Mesendoderm (in vitro differentiated cells): ENCODE measurements at regions not wholly inside any gene's neighbourhood (a gene's known extent, or its start where the extent isn't known, plus 50 kb on each side); places are given as distances from the start of the nearest gene placed in this dataset.

Experiments used
- DNase-seq: peaks from one replicate; pipeline ENCODE4 v3.0.0; 2013
- H2AK5ac ChIP-seq: 2 replicates; pipeline ENCODE4 v1.6.1; 2013; ENCODE audit warnings: low read length, inconsistent platforms
- H2BK120ac ChIP-seq: 2 replicates; pipeline ENCODE4 v1.6.1; 2013; ENCODE audit warnings: low read depth, mild to moderate bottlenecking, low read length, moderate library complexity, mixed read lengths
- H2BK15ac ChIP-seq: replicated peaks from 2 replicates; pipeline ENCODE4 v1.6.1; 2013; ENCODE audit warnings: low read depth, mild to moderate bottlenecking, moderate library complexity
- H2BK5ac ChIP-seq: 2 replicates; pipeline ENCODE4 v1.6.1; 2013; ENCODE audit warnings: low read length, inconsistent platforms
- H3K18ac ChIP-seq: 2 replicates; pipeline ENCODE4 v1.6.1; 2013; ENCODE audit warnings: mild to moderate bottlenecking, low read length, mixed read lengths
- H3K23ac ChIP-seq: one replicate; pipeline ENCODE4 v1.6.1; 2013; ENCODE audit warnings: low read length
- H3K27ac ChIP-seq: 2 replicates; pipeline ENCODE4 v1.5.1; 2013; ENCODE audit warnings: low read depth, mild to moderate bottlenecking, inconsistent platforms, low read length, moderate library complexity
- H3K27me3 ChIP-seq: 2 replicates; pipeline ENCODE4 v1.6.1; 2013; ENCODE audit warnings: low read length, control low read depth, mild to moderate bottlenecking, inconsistent platforms; ENCODE audit not compliant: insufficient read depth, poor library complexity
- H3K36me3 ChIP-seq: 2 replicates; pipeline ENCODE4 v1.6.1; 2013; ENCODE audit warnings: low read length, inconsistent platforms; ENCODE audit not compliant: control insufficient read depth, insufficient read depth
- H3K4ac ChIP-seq: one replicate; pipeline ENCODE4 v1.6.1; 2013; ENCODE audit warnings: low read depth, mild to moderate bottlenecking, low read length, moderate library complexity
- H3K4me1 ChIP-seq: 2 replicates; pipeline ENCODE4 v1.6.1; 2013; ENCODE audit warnings: low read depth, low read length, inconsistent platforms; ENCODE audit not compliant: control insufficient read depth
- H3K4me2 ChIP-seq: 2 replicates; pipeline ENCODE4 v1.6.1; 2013; ENCODE audit warnings: low read length
- H3K4me3 ChIP-seq: 2 replicates; pipeline ENCODE4 v1.5.1; 2013; ENCODE audit warnings: mild to moderate bottlenecking, low read length
- H3K56ac ChIP-seq: one replicate; pipeline ENCODE4 v1.6.1; 2013; ENCODE audit warnings: low read length
- H3K79me1 ChIP-seq: 2 replicates; pipeline ENCODE4 v1.6.1; 2013; ENCODE audit warnings: low read length, inconsistent platforms
- H3K79me2 ChIP-seq: 2 replicates; pipeline ENCODE4 v1.6.1; 2013; ENCODE audit warnings: mild to moderate bottlenecking, low read length; ENCODE audit not compliant: control insufficient read depth, insufficient read depth
- H3K9ac ChIP-seq: 2 replicates; pipeline ENCODE4 v1.6.1; 2013; ENCODE audit warnings: low read length, inconsistent platforms
- H4K5ac ChIP-seq: one replicate; pipeline ENCODE4 v1.6.1; 2013; ENCODE audit warnings: low read length
- H4K8ac ChIP-seq: one replicate; pipeline ENCODE4 v1.6.1; 2013; ENCODE audit warnings: low read depth, mild to moderate bottlenecking, control low read depth, low read length, moderate library complexity
- WGBS: extraction: QIAGEN DNeasy Blood & Tissue Kit; methylation state at CpG from one replicate; pipeline ENCODE4 v1.1.7; 2013; ENCODE audit warnings: low lambda C conversion rate, missing lambda C conversion rate; ENCODE audit not compliant: insufficient coverage; ENCODE audit errors: extremely low coverage; 5-methylcytosine and 5-hydroxymethylcytosine counted together

DNA sequence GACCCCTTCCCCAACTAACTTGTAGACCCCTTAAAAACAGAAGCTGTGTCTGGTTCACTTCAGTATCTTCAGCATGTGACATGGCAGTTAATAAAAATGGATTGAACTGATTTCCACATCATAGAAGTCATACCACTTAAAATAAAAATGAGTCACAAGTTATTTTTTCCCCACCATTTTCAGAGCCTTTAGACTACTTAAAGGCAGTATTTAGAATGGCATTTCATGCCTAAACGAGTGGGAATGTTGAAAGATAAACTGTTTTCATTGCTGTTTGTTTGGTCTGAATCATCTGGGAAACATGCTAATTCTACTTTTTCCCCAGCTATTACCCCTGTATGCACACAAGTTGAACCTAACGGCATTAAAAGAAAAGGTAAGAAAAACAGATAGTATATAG lies 324.0 kb downstream of the RAB38 start:
- H3K9ac ChIP-seq: no peak overlapping the region
- no peaks in the 10 kb centered on the region for H3K79me2 ChIP-seq
- H2BK5ac ChIP-seq: no peak overlapping the region
- no peak overlapping the region for H3K27ac ChIP-seq
- no peak overlapping the region for H2BK120ac ChIP-seq
- H3K36me3 ChIP-seq: no peaks in the 10 kb centered on the region
- H3K4me3 ChIP-seq: no peak overlapping the region
- no peak overlapping the region for H4K8ac ChIP-seq
- no peak overlapping the region for H3K4me2 ChIP-seq
- no peak overlapping the region for H3K56ac ChIP-seq
- H2BK15ac ChIP-seq: no peak overlapping the region
- H3K27me3 ChIP-seq: no peaks in the 10 kb centered on the region
- no peak overlapping the region for H3K4ac ChIP-seq
- no peak overlapping the region for H2AK5ac ChIP-seq
- H3K4me1 ChIP-seq: no peaks in the 10 kb centered on the region
- H3K23ac ChIP-seq: no peak overlapping the region
- no CpG with 5 or more reads among the region's 2 CpGs for WGBS
- H3K79me1 ChIP-seq: no peaks in the 10 kb centered on the region
- no peak overlapping the region for H4K5ac ChIP-seq
- no peak for DNase-seq
- H3K18ac ChIP-seq: no peak overlapping the region

DNA sequence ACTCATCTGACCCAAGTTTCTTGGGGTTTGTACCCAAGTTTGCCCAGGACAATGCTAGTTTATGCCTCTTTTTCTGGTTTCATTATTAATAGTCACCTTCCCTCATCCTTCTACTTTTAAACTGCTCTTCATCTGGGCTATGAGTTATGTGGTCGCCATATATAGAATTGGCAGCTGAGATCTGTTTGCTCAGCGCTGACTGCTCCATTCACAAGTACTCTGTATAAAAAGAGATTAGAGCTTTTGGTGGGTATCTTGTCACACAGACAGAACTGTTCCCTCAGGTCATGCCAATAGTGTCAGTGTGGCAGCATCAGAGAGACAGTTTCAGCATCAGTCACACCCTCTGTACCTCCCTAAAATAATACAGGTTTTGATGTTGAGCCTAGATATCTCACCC lies 326.0 kb downstream of the RAB38 start:
- Histone ChIP-seq H3K9ac (no peak overlapping the region), H3K4me2 (no peak overlapping the region), H3K36me3 (no peaks in the 10 kb centered on the region), H3K56ac (no peak overlapping the region), H3K4ac (no peak overlapping the region), H2BK120ac (no peak overlapping the region), H3K23ac (no peak overlapping the region), H3K27me3 (no peaks in the 10 kb centered on the region), H2BK5ac (no peak overlapping the region), H3K79me2 (no peaks in the 10 kb centered on the region), H3K27ac (no peak overlapping the region), H2AK5ac (no peak overlapping the region), H3K4me3 (no peak overlapping the region), H3K18ac (no peak overlapping the region), H3K79me1 (no peaks in the 10 kb centered on the region), H4K8ac (no peak overlapping the region), H3K4me1 (no peaks in the 10 kb centered on the region), H2BK15ac (no peak overlapping the region), H4K5ac (no peak overlapping the region)
- DNase-seq: no peak
- WGBS: no CpG with 5 or more reads among the region's 2 CpGs

DNA sequence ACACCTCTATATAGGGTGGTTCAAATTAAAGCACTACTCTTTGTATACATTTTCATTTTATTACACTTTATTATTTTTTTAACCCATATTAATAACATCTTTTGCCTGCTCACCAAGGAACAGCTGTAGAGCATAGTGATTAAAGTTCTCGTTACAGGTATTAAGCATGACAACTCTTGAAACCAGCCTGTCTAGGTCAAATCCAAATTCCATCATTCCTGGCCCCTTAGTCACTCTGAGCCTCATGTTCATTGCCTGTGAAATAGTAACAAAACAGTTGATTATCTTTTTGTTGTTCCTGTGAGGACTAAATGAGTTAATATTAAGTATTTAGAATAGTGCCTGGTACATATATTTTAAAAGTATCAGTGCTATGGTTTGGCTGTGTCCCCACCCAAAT lies 334.5 kb downstream of the RAB38 start:
- WGBS: no CpG with 5 or more reads among the region's 1 CpG
- peak; percentile 26 for DNase-seq
- no peak overlapping the region for H4K8ac ChIP-seq
- H2AK5ac ChIP-seq: no peak overlapping the region
- no peaks in the 10 kb centered on the region for H3K4me1 ChIP-seq
- no peak overlapping the region for H3K4me3 ChIP-seq
- H3K79me1 ChIP-seq: no peaks in the 10 kb centered on the region
- no peak overlapping the region for H2BK15ac ChIP-seq
- no peak overlapping the region for H4K5ac ChIP-seq
- no peak overlapping the region for H3K18ac ChIP-seq
- H3K23ac ChIP-seq: no peak overlapping the region
- H2BK5ac ChIP-seq: no peak overlapping the region
- no peak overlapping the region for H3K4ac ChIP-seq
- H3K4me2 ChIP-seq: no peak overlapping the region
- no peak overlapping the region for H3K27ac ChIP-seq
- H3K27me3 ChIP-seq: no peaks in the 10 kb centered on the region
- H3K9ac ChIP-seq: no peak overlapping the region
- H3K56ac ChIP-seq: no peak overlapping the region
- no peaks in the 10 kb centered on the region for H3K79me2 ChIP-seq
- no peak overlapping the region for H2BK120ac ChIP-seq
- no peaks in the 10 kb centered on the region for H3K36me3 ChIP-seq

DNA sequence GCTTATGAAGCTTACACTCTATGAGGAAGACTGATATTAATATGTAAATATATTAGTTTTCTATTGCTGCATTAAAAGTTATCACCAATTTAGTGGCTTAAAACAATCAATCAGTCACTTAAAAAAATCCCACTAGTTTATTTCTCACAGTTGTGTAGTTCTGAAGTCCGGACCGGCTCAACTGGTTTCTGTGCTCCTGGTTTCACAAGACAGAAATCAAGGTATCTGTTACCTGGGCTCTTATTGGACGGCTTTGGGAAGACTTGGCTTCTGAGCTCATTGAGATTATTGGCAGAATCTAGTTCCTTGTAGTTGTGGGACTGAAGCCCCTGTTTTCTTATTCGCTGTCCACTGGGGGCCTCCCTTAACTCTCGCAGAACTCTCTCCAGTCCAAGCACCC lies 343.0 kb downstream of the RAB38 start:
- Histone ChIP-seq H2BK5ac (no peak overlapping the region), H4K5ac (no peak overlapping the region), H3K23ac (no peak overlapping the region), H3K56ac (no peak overlapping the region), H2BK15ac (no peak overlapping the region), H3K27me3 (no peaks in the 10 kb centered on the region), H3K4me1 (no peaks in the 10 kb centered on the region), H2BK120ac (no peak overlapping the region), H4K8ac (no peak overlapping the region), H3K4me2 (no peak overlapping the region), H3K79me2 (no peaks in the 10 kb centered on the region), H3K4me3 (no peak overlapping the region), H3K79me1 (no peaks in the 10 kb centered on the region), H3K9ac (no peak overlapping the region), H2AK5ac (no peak overlapping the region), H3K18ac (no peak overlapping the region), H3K36me3 (no peaks in the 10 kb centered on the region), H3K27ac (no peak overlapping the region), H3K4ac (no peak overlapping the region)
- no peak for DNase-seq
- WGBS: no CpG with 5 or more reads among the region's 5 CpGs

DNA sequence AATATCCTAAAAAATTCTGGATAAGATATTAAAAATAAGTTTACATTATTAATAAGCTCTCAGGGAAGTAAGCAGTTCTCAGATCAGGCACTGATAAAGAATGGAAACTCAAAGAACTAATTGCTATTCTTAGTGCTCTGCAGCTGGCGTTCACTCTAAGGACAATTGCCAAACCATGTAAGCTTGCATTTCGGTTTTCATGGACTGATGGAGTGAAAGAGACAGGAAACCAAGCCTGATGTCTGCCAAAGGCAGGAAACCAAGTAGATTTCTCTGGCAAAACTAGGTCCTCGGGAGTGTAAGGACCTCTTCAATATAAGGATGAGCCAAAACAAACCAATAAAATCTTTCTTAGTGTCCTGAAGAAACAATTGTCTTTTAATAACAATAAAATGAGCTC lies 355.2 kb downstream of the RAB38 start:
- Histone ChIP-seq H3K79me1 (no peaks in the 10 kb centered on the region), H3K79me2 (no peaks in the 10 kb centered on the region), H2BK15ac (no peak overlapping the region), H3K56ac (no peak overlapping the region), H2AK5ac (no peak overlapping the region), H3K4me2 (no peak overlapping the region), H3K4me1 (no peaks in the 10 kb centered on the region), H2BK120ac (no peak overlapping the region), H3K4ac (no peak overlapping the region), H3K27ac (no peak overlapping the region), H4K5ac (no peak overlapping the region), H3K18ac (no peak overlapping the region), H4K8ac (no peak overlapping the region), H3K4me3 (no peak overlapping the region), H3K36me3 (no peaks in the 10 kb centered on the region), H3K9ac (no peak overlapping the region), H3K23ac (no peak overlapping the region), H3K27me3 (no peaks in the 10 kb centered on the region), H2BK5ac (no peak overlapping the region)
- no peak for DNase-seq
- no CpG with 5 or more reads among the region's 3 CpGs for WGBS

DNA sequence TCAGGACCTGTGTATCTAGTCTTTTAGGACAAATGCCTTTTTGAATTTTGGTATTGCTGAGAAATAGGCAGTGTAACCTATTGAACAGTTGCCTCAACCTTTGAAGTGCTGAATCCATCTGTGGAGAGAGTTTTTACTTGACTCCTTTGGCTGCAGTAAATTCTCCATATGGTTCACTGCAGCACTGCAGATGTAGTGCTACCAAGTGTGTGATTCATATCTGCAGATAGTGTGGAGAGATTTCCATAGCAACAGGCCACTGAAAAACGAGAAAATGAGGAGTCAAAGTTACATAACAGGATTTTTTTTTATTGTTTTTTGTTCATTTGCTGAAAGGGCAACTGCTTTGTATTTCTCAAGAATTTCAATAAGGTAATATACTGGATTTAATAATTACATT lies 356.1 kb downstream of the RAB38 start:
- Histone ChIP-seq H3K79me2 (no peaks in the 10 kb centered on the region), H3K56ac (peak overlapping the region; percentile 15), H2BK15ac (no peak overlapping the region), H3K4ac (no peak overlapping the region), H3K18ac (no peak overlapping the region), H3K4me1 (no peaks in the 10 kb centered on the region), H3K23ac (no peak overlapping the region), H3K27ac (no peak overlapping the region), H2BK5ac (no peak overlapping the region), H2AK5ac (no peak overlapping the region), H3K27me3 (no peaks in the 10 kb centered on the region), H4K8ac (no peak overlapping the region), H3K4me2 (no peak overlapping the region), H3K79me1 (no peaks in the 10 kb centered on the region), H4K5ac (no peak overlapping the region), H3K4me3 (no peak overlapping the region), H3K36me3 (no peaks in the 10 kb centered on the region), H2BK120ac (no peak overlapping the region), H3K9ac (no peak overlapping the region)
- no peak for DNase-seq
- WGBS: no CpG with 5 or more reads among the region's 1 CpG
